HEK293 (cell line): ENCODE measurements at regions not wholly inside any gene's neighbourhood (a gene's known extent, or its start where the extent isn't known, plus 50 kb on each side); places are given as distances from the start of the nearest gene placed in this dataset.

Source experiments
- BCL11B ChIP-seq: fragments of 450-650 bp; formaldehyde crosslinking; IDR thresholded peaks from 2 replicates; pipeline ENCODE4 v1.5.1; 2016; ENCODE audit warnings: low read depth, missing biosample characterization, missing genetic modification characterization
- GLIS1 ChIP-seq: fragments of 450-650 bp; formaldehyde crosslinking; IDR thresholded peaks from 2 replicates; pipeline ENCODE4 v1.5.1; 2016; ENCODE audit warnings: missing biosample characterization, missing genetic modification characterization
- KLF17 ChIP-seq: fragments of 450-650 bp; formaldehyde crosslinking; IDR thresholded peaks from 2 replicates; pipeline ENCODE4 v1.5.1; 2016; ENCODE audit warnings: missing biosample characterization, missing genetic modification characterization
- KLF7 ChIP-seq: fragments of 450-650 bp; formaldehyde crosslinking; IDR thresholded peaks from 2 replicates; pipeline ENCODE4 v1.5.1; 2016; ENCODE audit warnings: missing biosample characterization, missing genetic modification characterization, borderline replicate concordance
- KLF9 ChIP-seq: fragments of 450-650 bp; formaldehyde crosslinking; IDR thresholded peaks from 2 replicates; pipeline ENCODE4 v1.5.1; 2016; ENCODE audit warnings: missing biosample characterization, missing genetic modification characterization, low read depth
- PATZ1 ChIP-seq: fragments of 450-650 bp; formaldehyde crosslinking; IDR thresholded peaks from 2 replicates; pipeline ENCODE4 v1.5.1; 2016; ENCODE audit warnings: missing biosample characterization, missing genetic modification characterization
- SCRT2 ChIP-seq: fragments of 450-650 bp; formaldehyde crosslinking; IDR thresholded peaks from 2 replicates; pipeline ENCODE4 v1.5.1; 2016; ENCODE audit warnings: missing biosample characterization, missing genetic modification characterization
- TCF7L2 ChIP-seq: IDR thresholded peaks from 2 replicates; pipeline ENCODE4 v1.6.1; 2011; ENCODE audit warnings: low read depth, mild to moderate bottlenecking, inconsistent platforms, low read length, moderate library complexity, borderline replicate concordance
- ZBTB17 ChIP-seq: fragments of 450-650 bp; formaldehyde crosslinking; IDR thresholded peaks from 2 replicates; pipeline ENCODE4 v1.5.1; 2016; ENCODE audit warnings: missing biosample characterization, missing genetic modification characterization
- ZBTB20 ChIP-seq: fragments of 450-650 bp; formaldehyde crosslinking; IDR thresholded peaks from 2 replicates; pipeline ENCODE4 v1.5.1; 2016; ENCODE audit warnings: missing biosample characterization, missing genetic modification characterization
- ZBTB7A ChIP-seq: fragments of 450-650 bp; formaldehyde crosslinking; IDR thresholded peaks from 2 replicates; pipeline ENCODE4 v1.5.1; 2016; ENCODE audit warnings: low read depth, missing biosample characterization, missing genetic modification characterization
- ZEB2 ChIP-seq: fragments of 450-650 bp; formaldehyde crosslinking; IDR thresholded peaks from 2 replicates; pipeline ENCODE4 v1.5.1; 2016; ENCODE audit warnings: missing biosample characterization, missing genetic modification characterization
- ZFP41 ChIP-seq: fragments of 450-650 bp; formaldehyde crosslinking; IDR thresholded peaks from 2 replicates; pipeline ENCODE4 v1.5.1; 2016; ENCODE audit warnings: missing biosample characterization, missing genetic modification characterization, borderline replicate concordance
- ZNF112 ChIP-seq: fragments of 450-650 bp; formaldehyde crosslinking; IDR thresholded peaks from 2 replicates; pipeline ENCODE4 v1.5.0; 2017; ENCODE audit warnings: missing biosample characterization, missing genetic modification characterization
- ZNF24 ChIP-seq: fragments of 450-650 bp; formaldehyde crosslinking; IDR thresholded peaks from 2 replicates; pipeline ENCODE4 v1.5.1; 2016; ENCODE audit warnings: missing biosample characterization, missing genetic modification characterization
- ZNF324 ChIP-seq: fragments of 450-650 bp; formaldehyde crosslinking; IDR thresholded peaks from 2 replicates; pipeline ENCODE4 v1.5.1; 2016; ENCODE audit warnings: missing biosample characterization, missing genetic modification characterization
- ZNF341 ChIP-seq: fragments of 450-650 bp; formaldehyde crosslinking; IDR thresholded peaks from 2 replicates; pipeline ENCODE4; 2016; ENCODE audit warnings: low read depth, missing biosample characterization, missing genetic modification characterization
- ZNF426 ChIP-seq: fragments of 450-650 bp; formaldehyde crosslinking; IDR thresholded peaks from 2 replicates; pipeline ENCODE4 v1.5.1; 2017; ENCODE audit warnings: missing biosample characterization, missing genetic modification characterization, mild to moderate bottlenecking, inconsistent platforms, moderate library complexity
- ZNF510 ChIP-seq: fragments of 450-650 bp; formaldehyde crosslinking; IDR thresholded peaks from 2 replicates; pipeline ENCODE4 v1.5.1; 2018; ENCODE audit warnings: mild to moderate bottlenecking, missing genetic modification characterization, missing biosample characterization; ENCODE audit not compliant: insufficient replicate concordance
- ZNF561 ChIP-seq: fragments of 450-650 bp; IDR thresholded peaks from 2 replicates; pipeline ENCODE4 v1.5.1; 2018; ENCODE audit warnings: missing biosample characterization, missing genetic modification characterization, borderline replicate concordance
- ZNF621 ChIP-seq: fragments of 450-650 bp; formaldehyde crosslinking; IDR thresholded peaks from 2 replicates; pipeline ENCODE4 v1.5.1; 2017; ENCODE audit warnings: missing biosample characterization, missing genetic modification characterization
- ZNF777 ChIP-seq: fragments of 450-650 bp; formaldehyde crosslinking; IDR thresholded peaks from 2 replicates; pipeline ENCODE4 v1.5.1; 2017; ENCODE audit warnings: missing biosample characterization, missing genetic modification characterization, borderline replicate concordance
- ZSCAN4 ChIP-seq: fragments of 450-650 bp; formaldehyde crosslinking; IDR thresholded peaks from 2 replicates; pipeline ENCODE4 v1.5.1; 2017; ENCODE audit warnings: missing biosample characterization, missing genetic modification characterization
- ZSCAN5A ChIP-seq: fragments of 450-650 bp; formaldehyde crosslinking; IDR thresholded peaks from 2 replicates; pipeline ENCODE4 v1.5.1; 2016; ENCODE audit warnings: missing biosample characterization, missing genetic modification characterization
- TF ChIP-seq, protein P1 (sequence below): fragments of 450-650 bp; formaldehyde crosslinking; IDR thresholded peaks from 2 replicates; pipeline ENCODE4 v1.5.1; 2016; ENCODE audit warnings: missing biosample characterization, missing genetic modification characterization
- TF ChIP-seq, protein P2 (sequence below): fragments of 450-650 bp; formaldehyde crosslinking; IDR thresholded peaks from 2 replicates; pipeline ENCODE4; 2016; ENCODE audit warnings: missing biosample characterization, missing genetic modification characterization
- TF ChIP-seq, protein P3 (sequence below): fragments of 450-650 bp; formaldehyde crosslinking; optimal IDR thresholded peaks from 2 replicates; pipeline ENCODE3; 2016; ENCODE audit warnings: missing biosample characterization, mild to moderate bottlenecking, missing genetic modification characterization
- TF ChIP-seq, protein P4 (sequence below): fragments of 450-650 bp; formaldehyde crosslinking; IDR thresholded peaks from 2 replicates; pipeline ENCODE4 v1.5.1; 2016; ENCODE audit warnings: missing biosample characterization, missing genetic modification characterization

DNA sequence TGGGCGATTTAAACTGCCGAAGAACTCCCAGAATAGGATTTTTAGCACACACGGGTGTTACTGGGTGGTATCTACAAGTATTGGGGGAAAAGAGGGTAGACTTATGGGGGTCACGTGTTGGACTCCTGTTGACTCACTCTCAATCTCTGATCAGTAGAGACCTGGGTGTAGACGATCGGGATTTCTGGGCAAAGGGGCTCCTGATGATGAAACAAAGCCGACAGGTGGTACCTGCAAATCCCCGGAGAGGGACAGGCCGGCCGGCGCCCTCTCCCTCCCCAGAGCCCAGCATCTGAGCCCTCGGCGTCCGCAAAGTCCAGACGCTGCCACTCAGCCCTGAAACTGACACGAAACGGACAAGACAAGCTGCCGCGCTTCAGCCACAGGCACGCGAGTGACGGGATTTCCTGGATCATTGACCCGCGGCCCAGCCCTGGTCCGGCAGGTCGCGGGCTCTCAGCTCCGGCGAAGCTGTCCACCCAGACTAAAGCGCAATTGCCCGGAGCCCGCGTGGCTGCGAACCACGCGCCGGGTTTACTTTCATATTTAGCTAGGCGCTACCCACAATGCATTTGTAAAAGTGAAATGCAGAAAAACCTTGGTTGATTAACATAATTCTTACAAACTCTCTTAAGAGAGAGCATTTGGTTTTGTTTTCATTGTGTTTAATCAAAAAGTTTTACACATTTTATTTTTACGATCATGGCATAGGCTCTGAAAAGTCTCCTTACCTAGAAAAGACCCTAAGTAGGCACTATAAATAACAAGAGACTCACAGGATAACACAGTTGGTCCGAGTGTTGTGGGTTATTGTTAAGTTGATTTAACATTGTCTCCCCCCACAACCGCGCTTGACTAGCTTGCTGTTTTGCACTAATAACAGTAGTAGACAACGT lies 56.9 kb upstream of the EZH2 start (continued):
- TF ChIP-seq, protein P1, sequence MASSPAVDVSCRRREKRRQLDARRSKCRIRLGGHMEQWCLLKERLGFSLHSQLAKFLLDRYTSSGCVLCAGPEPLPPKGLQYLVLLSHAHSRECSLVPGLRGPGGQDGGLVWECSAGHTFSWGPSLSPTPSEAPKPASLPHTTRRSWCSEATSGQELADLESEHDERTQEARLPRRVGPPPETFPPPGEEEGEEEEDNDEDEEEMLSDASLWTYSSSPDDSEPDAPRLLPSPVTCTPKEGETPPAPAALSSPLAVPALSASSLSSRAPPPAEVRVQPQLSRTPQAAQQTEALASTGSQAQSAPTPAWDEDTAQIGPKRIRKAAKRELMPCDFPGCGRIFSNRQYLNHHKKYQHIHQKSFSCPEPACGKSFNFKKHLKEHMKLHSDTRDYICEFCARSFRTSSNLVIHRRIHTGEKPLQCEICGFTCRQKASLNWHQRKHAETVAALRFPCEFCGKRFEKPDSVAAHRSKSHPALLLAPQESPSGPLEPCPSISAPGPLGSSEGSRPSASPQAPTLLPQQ (tag by site-specific recombination): 0 out of 2 replicates have a peak, but pooled peaks have one; percentile 59
- peak; percentile 82 for TF ChIP-seq ZNF324 (tag by site-specific recombination)
- TF ChIP-seq KLF9 (tag by site-specific recombination): no peak; the same call in 1 of the 2 replicates
- peak; percentile 99 for TF ChIP-seq SCRT2 (tag by site-specific recombination)
- TF ChIP-seq, protein P2, sequence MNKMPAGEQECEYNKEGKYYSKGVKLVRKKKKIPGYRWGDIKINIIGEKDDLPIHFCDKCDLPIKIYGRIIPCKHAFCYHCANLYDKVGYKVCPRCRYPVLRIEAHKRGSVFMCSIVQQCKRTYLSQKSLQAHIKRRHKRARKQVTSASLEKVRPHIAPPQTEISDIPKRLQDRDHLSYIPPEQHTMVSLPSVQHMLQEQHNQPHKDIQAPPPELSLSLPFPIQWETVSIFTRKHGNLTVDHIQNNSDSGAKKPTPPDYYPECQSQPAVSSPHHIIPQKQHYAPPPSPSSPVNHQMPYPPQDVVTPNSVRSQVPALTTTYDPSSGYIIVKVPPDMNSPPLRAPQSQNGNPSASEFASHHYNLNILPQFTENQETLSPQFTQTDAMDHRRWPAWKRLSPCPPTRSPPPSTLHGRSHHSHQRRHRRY: no peak
- no peak for TF ChIP-seq ZNF426 (tag by site-specific recombination)
- peak; percentile 60; the same call in 1 of the 2 replicates for TF ChIP-seq KLF17 (tag by site-specific recombination)
- TF ChIP-seq TCF7L2: no peak
- TF ChIP-seq ZNF510: no peak
- 0 out of 2 replicates have a peak, but pooled peaks have one; percentile 7 for TF ChIP-seq ZSCAN4 (tag by site-specific recombination)
- no peak for TF ChIP-seq ZBTB7A (tag by site-specific recombination)
- TF ChIP-seq ZNF112 (tag by site-specific recombination): no peak
- no peak for TF ChIP-seq KLF7
- TF ChIP-seq ZBTB20 (tag by site-specific recombination): peak; percentile 58; the same call in 1 of the 2 replicates
- TF ChIP-seq ZSCAN5A (tag by site-specific recombination): 0 out of 2 replicates have a peak, but pooled peaks have one; percentile 44
- no peak for TF ChIP-seq ZFP41 (tag by site-specific recombination)
- no peak for TF ChIP-seq ZNF777 (tag by site-specific recombination)
- TF ChIP-seq ZNF24 (tag by site-specific recombination): peak; percentile 62
- TF ChIP-seq GLIS1 (tag by site-specific recombination): peak; percentile 11; the same call in 1 of the 2 replicates
- TF ChIP-seq, protein P3, sequence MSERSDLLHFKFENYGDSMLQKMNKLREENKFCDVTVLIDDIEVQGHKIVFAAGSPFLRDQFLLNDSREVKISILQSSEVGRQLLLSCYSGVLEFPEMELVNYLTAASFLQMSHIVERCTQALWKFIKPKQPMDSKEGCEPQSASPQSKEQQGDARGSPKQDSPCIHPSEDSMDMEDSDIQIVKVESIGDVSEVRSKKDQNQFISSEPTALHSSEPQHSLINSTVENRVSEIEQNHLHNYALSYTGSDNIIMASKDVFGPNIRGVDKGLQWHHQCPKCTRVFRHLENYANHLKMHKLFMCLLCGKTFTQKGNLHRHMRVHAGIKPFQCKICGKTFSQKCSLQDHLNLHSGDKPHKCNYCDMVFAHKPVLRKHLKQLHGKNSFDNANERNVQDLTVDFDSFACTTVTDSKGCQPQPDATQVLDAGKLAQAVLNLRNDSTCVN: peak; percentile 74
- TF ChIP-seq ZBTB17: peak; percentile 87
- peak; percentile 59; the same call in 1 of the 2 replicates for TF ChIP-seq PATZ1 (tag by site-specific recombination)
- peak; percentile 64; the same call in 1 of the 2 replicates for TF ChIP-seq ZEB2 (tag by site-specific recombination)
- no peak for TF ChIP-seq ZNF341 (tag by site-specific recombination)
- TF ChIP-seq ZNF621 (tag by site-specific recombination): no peak
- TF ChIP-seq BCL11B (tag by site-specific recombination): 0 out of 2 replicates have a peak, but pooled peaks have one; percentile 25
- TF ChIP-seq, protein P4, sequence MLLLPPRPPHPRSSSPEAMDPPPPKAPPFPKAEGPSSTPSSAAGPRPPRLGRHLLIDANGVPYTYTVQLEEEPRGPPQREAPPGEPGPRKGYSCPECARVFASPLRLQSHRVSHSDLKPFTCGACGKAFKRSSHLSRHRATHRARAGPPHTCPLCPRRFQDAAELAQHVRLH: peak; percentile 8; the same call in 1 of the 2 replicates
- TF ChIP-seq ZNF561 (tag by site-specific recombination): no peak; the same call in none of the 2 replicates
